Body of pancreas (tissue), 4 donors: ENCODE measurements at regions not wholly inside any gene's neighbourhood (a gene's known extent, or its start where the extent isn't known, plus 50 kb on each side); places are given as distances from the start of the nearest gene placed in this dataset.

Experiments
- CTCF ChIP-seq, 7 experiments: fragments of 450-650 bp in 4 of 7; fragments of 200-600 bp in 3 of 7; sonication (generic) in 3 of 7; IDR thresholded peaks; one replicate each; pipeline ENCODE4 v1.5.1; 2016 to 2019; ENCODE audit warnings: antibody characterized with exemption in 7 of 7
- POLR2A ChIP-seq, 3 donors: fragments of 450-650 bp; IDR thresholded peaks; one replicate each; pipeline ENCODE4 v1.6.1; 2016; ENCODE audit warnings: antibody characterized with exemption in 3 of 3, mild to moderate bottlenecking in 2 of 3

GRCh38 chr4:122083351-122083750, 68.8 kb upstream of the BLTP1 start:
- TF ChIP-seq CTCF (IDR thresholded peaks at IDR 0.05): no peak
- no peak for TF ChIP-seq POLR2A (IDR thresholded peaks at IDR 0.05)
